ENCODE measurements at regions not wholly inside any gene's neighbourhood (a gene's known extent, or its start where the extent isn't known, plus 50 kb on each side); places are given as distances from the start of the nearest gene placed in this dataset.

DNA sequence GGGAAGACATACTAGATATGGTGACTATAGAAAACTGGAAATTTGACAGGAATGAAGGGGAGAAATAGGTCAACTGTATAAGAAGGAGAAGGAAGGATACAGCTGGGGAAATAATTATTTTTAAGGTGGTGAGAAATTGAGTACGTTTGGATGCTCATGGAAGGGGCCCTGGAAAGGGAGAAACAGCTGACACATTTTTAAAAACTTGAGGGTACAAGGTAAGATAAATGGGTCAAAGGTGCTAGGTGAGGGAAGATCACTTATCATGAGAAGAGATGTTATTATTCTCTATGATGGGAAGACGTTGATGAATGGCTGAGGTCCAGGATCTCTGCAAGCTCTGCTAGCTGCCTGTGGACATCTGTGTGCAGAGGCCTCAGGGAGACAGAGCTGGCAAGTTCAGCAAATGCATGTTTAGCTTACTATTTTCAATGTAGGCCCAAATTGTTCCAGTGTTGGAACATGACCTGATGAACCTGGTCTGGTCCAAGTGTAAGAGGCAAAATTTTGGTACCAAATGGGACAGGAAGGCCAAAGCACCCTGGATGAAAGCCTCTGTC is 181.7 kb downstream of the MTRR start:
- no peak for DNase-seq (ENCODE audit: low spot score)

DNA sequence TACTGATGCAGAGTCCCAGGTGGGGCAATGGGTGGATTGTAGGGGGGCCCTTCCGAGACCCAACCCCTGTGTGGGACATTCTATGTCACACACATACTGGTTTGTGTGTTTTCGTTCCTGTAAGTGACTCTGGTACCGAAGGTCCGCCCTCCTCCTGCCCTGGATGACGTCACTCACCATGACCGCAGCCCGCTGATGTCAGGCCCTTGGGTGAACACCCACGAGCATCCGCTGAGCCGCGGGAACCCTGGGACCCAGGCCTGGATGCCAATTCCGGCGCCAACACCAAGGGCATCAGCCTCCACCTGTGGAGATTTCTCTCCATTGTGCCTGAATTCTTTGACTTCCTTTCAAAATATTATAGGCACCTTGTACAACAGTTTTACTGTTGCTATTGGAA is 184.3 kb downstream of the MTRR start:
- no peak for DNase-seq (ENCODE audit: low spot score)

DNA sequence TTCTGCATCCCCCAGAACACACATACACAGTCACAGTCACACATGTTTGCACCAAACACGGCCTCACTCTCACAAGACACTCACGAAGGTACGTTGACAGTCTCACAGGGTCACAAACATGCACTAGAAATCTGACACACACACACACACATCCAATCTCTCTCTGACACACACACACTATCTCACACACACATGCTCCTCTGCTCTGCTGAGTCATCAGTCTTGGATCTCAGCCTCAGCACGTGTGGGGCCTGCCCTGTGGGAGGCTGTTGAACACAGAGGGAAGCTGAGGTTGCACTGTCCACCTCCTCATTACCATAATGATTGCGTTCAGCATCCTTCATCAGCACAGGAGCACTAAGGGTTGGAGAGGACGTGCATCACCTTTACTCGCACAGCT is 188.8 kb downstream of the MTRR start:
- no peak for DNase-seq (ENCODE audit: low spot score)

DNA sequence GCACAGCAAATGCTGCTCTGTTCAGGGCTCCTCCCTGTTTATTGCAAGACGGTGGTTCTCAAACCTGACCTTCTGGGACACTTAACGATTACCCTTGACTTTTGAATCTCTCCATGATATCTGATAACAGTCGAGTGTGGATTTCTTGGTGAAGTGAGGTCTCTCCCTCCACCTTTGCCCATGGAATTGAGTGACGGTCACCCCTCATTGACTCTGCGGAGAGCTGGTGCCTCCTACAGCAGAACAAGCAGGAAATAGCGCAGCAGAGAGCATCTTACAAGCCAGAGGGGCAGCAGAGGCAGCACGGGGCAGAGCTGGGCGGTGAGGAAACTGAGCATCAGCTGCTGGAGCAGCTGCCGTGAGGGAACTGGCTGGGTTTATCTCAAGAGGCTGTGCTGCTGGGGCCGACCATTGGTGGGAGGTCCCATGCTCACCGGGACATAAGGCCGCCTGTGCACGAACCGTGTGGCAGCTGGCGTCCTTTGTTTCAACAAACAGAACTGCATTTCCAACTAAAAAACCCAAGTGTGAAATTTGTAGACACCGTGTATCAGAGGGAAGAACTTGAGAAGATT is 189.8 kb downstream of the MTRR start:
- DNase-seq (ENCODE audit: low spot score) = no peak

DNA sequence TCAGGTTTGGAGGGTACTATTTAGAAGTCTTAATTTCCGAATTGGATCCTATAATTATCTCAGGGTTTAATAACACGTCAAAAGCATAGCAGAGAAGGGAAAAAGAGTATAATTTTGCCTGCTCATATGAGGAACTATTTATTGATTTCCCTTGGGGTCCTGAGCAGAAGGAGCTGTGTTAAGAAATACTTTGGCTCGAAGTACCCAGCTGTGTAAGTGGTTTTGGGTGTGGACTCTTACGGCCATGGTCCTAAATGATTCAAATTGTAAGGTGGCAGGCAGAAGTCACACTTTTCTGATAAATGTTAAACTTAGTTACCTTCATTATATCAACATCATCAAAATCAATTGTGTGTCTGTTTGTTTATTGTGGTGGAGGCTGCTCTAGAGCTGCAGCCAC is 190.4 kb downstream of the MTRR start:
- DNase-seq (ENCODE audit: low spot score) = no peak

DNA sequence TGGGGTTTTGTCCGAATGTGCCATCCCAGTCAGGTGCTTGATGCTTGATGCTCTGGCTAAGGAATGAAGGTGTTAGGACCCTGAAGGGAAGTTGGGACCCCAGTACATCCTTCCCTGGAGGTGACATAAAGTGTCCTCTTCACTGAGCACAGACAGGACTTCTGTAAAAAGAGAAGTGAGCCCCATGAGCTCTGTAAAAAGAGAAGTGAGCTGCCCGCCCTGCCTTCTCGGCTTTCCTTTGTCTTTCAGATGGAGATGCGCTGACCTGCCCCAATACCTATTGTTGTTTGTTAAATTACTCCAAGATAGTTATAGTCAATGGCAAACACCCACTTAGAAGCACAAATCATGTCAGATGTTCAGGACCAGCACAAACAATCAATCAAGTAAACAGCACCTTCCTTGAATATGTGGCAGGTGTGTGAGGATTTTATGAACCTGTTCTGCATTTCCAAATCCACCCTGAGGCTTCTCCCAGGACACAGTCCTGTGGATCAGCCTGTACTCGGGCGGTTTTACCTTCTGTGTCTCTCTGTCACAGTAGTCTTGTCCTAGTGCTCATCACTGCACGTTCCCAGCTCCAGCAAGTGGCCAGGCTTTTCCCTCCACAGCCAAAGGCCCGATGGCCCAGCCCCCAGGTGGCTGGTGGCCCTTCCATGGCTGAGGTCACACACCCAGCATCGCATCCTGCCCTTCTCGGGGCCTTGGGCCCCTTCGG is 191.4 kb downstream of the MTRR start:
- DNase-seq (ENCODE audit: low spot score) = no peak

DNA sequence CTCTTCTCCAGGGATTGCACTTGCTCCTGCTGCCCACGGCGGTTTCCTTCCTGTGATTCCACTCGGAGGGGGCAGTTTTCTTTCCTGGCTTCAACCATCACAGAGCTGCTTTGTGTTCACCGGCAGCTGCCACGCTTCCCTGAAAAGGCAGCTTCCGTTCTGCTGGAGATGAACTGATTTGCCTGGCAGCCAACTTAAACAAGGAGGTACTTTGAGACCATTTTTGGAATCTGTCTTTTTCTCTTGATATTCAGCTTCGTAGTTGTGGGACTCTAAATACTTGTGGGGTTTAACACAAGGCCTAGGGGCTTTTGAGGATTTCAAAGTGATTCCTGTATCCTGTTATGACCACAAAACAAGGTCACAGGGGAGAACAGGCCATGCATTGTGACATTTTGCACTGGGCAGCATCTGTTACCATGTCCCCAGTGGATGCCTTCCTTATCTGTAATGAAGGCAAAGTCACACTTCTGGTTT is 192.0 kb downstream of the MTRR start:
- no peak for DNase-seq (ENCODE audit: low spot score)

DNA sequence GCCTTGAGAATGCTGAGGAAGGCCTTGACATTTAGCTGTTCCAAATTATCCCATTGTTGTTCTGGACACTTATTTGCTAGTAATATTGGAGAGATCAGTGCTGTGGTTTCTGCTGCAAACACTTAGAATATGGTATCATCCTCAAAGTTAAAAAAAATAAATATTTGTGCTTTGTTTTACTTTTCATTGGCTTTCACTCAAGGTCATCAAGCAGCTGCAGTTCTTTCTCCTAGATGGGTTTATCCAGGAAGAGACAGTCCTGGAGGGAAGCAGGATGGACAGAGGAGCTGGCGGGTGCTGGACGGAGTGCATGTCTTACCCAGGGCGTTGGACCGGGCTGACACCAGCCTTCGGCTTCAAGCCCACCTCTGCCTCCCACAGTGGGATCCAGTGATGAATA is 193.6 kb downstream of the MTRR start:
- DNase-seq (ENCODE audit: low spot score) = no peak

DNA sequence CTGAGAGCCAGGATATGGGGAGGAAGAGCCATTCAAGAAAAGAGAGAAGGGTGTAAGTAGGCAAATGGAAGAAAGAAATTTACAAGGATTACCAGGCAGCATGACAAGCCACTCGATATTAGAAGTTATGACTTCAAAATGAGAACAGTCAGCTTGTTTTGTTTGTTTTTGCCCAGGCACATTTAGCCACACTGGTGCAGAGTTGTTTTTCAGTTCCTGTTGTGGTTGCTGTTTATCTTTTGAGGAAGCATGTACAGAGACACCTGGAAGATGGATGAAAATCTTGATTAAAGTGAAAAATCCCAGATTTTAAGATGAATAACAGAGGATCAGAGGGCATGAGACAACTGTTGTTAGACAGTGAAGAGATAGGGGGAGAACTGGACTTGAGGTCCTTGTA is 199.1 kb downstream of the MTRR start:
- no peak for DNase-seq (ENCODE audit: low spot score)

DNA sequence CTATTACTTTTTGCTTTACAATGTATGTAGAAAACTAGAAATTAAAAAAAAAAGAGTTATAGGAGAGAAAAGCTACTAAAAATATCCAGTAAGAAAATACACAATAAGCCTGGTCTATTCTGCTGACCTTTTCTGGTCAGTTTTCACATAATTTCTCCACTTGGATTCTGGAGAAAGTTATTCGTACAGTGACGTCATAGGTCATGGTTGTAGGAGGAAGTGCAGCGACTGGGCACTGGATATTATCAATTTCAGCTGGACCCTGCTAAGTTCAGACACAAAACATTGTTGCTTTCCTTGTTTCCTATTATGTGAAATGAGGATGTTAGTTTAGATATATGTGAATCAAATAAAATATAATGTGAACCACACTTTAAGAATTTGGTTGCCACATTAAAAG is 201.2 kb downstream of the MTRR start:
- no peak for DNase-seq (ENCODE audit: low spot score)

DNA sequence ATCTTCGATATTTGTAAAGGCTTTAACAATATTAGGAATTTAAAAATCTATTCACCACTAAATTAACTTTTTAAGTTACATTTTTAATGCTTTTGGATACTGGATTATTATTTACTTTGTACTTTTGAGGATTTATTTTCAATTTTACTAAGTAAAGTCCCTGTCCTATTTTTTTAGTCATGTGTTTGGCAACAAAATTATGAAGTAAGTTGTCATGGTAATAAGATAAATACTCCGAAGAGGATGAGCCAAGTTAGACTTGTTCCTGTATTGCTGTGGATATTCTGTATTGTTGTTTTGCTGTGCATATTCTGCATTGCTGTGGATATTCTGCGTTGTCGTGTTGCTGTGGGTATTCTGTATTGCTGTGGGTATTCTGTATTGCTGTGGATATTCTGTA is 210.1 kb downstream of the MTRR start:
- DNase-seq (ENCODE audit: low spot score) = no peak

DNA sequence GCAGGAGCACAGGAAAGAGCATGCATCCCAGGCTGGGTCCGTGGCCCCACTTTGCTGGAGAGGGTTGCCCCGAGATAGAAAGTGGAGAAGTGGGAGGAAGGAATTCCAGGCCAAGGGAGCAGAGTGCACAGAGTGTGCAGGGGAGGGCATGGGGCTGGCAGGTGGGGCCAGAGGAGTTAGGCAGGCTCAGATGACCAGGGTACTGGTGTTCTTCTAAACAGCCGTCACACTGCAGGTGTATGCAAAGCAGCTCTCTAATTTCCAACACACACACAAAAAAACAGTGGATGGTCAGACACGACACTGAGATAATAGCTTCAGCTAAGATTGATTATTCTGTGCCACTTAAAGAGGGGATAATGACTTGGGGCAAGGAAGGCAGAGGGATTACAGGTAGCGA is 212.2 kb downstream of the MTRR start:
- peak; percentile 5 for DNase-seq (ENCODE audit: low spot score)

DNA sequence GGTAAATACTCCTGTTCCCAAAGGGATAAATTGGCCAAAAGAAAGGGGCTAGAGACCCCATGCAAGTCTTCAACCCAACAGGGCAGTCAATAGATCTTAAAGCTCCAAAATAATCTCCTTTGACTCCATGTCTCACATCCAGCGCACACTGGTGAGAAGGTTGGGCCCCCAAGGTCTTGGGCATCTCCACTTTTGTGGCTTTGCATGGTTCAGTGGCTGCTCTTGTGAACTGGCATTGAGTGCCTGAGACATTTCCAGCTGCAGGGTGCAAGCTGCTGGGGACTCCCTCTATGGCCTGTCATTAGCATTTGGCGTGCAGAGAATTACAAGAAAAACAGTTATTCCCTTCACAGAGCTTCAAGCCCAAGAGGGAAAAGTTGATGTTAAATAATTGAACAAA is 224.7 kb downstream of the MTRR start:
- DNase-seq (ENCODE audit: low spot score) = no peak

DNA sequence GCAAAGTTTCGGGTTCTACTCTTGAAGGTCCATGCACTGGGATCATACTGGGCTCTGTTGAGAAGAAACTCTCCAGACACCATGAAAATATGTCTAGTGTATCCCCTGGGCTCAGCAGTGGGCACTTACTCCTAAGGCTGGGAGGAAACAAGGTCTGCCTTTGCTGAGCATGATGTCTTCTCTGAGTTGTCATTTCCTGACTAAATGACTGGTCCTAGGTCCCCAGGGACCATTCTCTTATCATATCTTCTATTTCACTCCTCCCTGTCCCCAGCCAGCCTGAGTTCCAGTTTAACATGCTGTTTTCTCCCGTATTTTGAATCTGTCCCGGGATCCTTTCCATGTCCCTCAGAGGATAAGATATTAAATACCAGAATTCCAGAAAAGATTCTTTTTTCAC is 225.4 kb downstream of the MTRR start:
- DNase-seq (ENCODE audit: low spot score) = no peak

DNA sequence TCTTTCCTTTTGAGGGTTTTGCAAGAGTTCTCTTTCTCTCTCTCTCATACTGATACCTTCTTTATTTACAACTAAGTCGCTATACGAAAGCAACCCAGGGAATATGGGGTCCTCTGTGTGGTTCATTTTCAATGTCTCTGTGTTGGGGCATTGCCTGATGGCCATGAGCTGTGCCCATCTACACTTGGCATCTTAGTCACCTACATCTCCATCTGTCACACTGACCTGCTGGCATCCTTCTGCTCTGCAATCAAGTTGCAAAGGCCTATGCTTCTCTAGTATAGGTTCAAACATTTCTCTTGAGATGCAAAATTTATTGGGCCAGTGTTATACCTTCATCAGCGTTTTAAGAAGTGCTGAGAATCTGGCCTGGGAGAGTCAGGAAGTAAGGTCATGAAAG is 228.2 kb downstream of the MTRR start:
- DNase-seq (ENCODE audit: low spot score) = no peak

DNA sequence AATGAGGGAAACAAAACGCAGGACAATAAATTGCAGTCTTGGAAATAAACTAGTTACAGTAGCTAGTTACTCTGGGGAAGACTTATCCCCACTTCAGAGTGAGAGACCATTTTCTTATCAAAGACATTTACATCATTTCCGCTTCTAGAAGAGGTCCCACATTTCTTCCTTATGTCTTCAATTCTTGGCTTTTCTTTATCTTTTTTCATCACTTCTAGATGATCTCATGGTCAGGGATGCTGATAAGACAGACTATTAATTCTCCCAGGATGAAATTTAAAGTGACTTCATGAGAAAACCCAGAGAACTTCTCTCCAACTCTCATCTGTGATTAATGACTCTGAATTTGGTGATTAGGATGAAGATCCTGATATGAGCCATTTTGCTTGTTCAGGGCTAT is 229.1 kb downstream of the MTRR start:
- no peak for DNase-seq (ENCODE audit: low spot score)

DNA sequence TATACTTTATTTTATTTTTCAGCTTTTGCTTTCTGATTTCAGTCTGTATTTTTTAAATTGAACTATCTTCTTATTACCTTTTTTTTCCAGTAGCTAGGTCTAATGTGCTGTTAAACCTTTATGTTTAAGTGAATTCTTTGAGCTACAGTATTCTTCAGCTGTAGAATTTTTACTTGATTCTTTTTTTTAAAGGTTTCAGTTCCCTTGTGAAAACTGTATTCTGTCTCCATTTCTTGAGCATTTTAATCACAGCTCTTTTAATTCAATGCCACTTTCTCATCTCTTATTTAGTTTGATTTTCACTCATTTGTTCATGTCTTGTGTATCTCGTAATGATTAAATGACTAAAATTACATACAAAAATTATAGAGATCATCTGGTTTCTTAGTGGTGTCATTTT is 233.8 kb downstream of the MTRR start:
- DNase-seq (ENCODE audit: low spot score) = no peak

DNA sequence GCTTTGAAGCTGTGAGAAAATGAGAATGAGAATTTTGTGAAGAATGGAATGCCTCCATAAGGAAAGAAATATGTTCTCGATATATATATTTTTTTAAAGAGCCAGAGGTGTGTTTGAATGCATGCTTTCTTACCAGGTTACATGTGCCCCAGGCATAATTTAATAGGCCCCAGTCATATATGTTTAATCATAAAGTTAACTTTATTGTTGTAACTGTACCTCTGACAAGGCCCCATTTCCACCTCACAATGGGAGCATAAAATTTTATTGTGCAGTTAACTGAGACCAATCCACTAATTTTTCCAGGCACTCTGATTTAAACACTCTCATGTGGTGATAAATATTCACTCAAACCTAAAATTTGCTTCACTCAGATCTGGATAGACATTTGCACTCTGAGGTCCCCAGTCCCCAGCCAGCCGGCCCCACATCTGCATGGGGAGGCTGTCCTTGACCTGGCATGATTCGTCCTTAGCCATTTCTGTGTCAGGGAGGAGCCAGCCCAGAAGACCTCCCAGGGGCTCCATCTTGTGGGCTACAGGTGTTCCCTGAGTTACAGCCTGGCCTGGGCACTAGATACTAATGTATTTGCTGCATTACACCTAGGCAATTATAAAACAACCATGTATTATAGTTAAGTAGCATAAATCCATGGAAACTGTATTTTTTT is 245.8 kb downstream of the MTRR start:
- no peak for DNase-seq (ENCODE audit: low spot score)

DNA sequence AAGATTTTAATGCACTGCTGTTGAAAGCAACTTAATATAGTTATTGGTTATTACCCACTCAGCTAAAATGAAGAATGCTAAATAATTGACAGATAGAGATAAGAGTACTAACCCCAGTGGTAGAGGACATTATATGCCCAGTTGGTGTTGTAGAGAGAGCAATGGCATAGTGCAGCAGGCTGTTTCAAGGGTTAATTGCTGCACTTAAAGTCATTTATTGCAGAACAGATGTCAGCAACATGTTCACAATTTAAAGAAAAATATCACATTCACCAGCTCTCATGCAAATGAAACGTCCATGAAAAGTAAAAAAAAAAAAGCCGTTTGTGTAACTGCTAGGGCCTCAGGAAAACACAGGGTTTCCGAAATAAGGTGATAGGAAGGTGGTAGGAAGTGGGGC is 254.6 kb downstream of the MTRR start:
- DNase-seq (ENCODE audit: low spot score) = no peak

DNA sequence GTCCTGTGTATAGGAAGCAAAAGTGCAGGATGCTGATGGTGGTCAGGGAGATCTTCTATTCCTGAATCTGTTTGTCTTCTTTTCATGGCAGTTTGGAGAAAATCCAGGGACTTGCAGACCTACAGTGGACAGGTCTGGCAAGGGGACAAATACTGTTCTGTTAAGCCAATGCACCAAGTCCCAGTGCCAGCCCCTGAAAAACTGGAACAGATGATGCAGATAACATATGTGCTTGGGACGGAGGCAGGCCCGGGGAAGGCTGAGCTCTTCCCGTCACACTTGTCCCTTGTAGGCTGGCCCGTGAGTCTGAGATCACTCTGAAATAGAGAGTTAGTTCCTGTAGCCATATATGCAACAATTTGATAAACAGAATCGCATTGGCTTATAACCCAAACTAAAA is 265.7 kb downstream of the MTRR start:
- no peak for DNase-seq (ENCODE audit: low spot score)

DNA sequence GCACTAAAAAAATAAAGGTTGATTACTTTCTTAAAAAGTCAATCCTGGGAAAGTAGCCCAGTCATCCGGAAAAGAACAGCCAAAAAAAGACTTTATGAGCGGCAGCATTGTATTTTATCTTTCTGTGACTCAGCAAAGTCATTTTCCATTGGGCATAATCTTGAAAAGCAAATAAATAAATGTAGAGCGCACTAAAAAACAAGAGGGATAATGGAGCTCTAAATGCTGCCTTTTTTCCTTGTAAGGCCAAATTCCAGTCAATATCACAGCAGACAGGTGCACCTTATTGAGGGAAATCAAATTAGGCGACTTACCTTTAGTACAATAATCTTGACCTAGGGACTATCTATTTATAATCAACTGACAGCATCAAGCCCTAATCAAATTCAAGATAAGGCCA is 266.8 kb downstream of the MTRR start:
- no peak for DNase-seq (ENCODE audit: low spot score)

DNA sequence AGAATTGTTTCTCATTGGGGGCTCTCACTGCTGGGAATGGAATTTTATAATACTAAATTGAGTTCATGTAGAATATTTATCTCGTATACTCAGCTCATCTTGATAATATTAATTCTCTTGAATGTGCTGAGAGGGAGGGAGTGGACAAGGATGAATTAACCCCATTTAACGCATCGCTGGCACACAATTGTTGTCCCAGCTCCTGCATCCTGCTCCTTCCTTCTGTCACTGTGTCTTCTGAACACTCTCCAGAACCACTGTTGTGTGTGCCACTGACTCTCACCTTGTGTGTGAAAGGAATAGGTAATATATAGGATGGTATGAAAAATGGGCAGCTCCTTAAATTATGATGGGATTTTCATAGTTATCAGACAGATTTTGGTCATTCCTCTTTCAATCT is 267.3 kb downstream of the MTRR start:
- no peak for DNase-seq (ENCODE audit: low spot score)

DNA sequence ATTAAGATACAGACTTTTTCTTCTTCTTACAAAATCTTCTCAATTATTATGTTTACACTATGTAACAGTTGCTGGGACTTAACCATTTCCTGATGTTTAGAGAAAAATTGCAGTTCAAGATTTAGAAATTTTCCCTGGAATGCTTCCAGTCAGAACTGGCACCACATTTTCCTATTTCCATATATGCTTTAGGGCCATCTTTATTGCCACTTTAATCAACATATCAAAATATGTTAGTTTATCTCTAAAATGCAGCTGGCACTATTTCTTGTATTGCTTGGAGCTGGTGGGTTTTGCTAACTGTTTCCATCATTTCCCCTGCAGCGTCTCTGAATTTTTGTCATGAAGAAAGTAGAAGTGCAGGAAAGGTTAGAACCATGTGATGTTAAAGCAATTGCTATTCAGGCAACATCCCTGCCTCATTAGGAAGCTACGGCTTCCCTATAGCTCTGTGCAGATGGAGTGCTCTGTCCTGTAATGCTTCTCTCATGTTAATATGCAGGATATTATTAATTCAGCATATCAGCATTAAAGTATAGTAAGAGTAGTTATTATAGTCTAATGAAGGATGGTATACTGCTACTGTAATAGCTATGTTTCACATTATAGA is 269.1 kb downstream of the MTRR start:
- no peak for DNase-seq (ENCODE audit: low spot score)
